Gastrocnemius medialis (tissue), 4 donors: ENCODE measurements at regions not wholly inside any gene's neighbourhood (a gene's known extent, or its start where the extent isn't known, plus 50 kb on each side); places are given as distances from the start of the nearest gene placed in this dataset.

ENCODE experiments used
- ATAC-seq, 2 donors: fragments of 150-250 bp; one replicate each; pipeline ENCODE4 v1.9.1; 2016
- DNase-seq, 2 donors: peaks; one replicate each; pipeline ENCODE4 v3.0.0-alpha.2; 2019
- H3K27ac ChIP-seq, 4 donors: fragments of 200-600 bp; sonication (generic); 1 replicate in 1 of 4; 2 replicates in 3 of 4; pipeline ENCODE4 v1.5.1; 2016 to 2018; ENCODE audit warnings: mild to moderate bottlenecking in 2 of 4, moderate library complexity in 1 of 4
- H3K27me3 ChIP-seq, 3 donors: fragments of 200-600 bp; sonication (generic) in 2 of 3; 1 replicate in 1 of 3; 2 replicates in 2 of 3; pipeline versions ENCODE4 v1.5.1 to v1.6.0; 2016 to 2019; ENCODE audit warnings: mild to moderate bottlenecking in 1 of 3, moderate library complexity in 1 of 3
- H3K36me3 ChIP-seq, 2 donors: fragments of 200-600 bp; sonication (generic) in 1 of 2; one replicate each; pipeline ENCODE4 v1.5.1; 2017 to 2018
- H3K4me1 ChIP-seq, 2 donors: fragments of 200-600 bp; sonication (generic) in 1 of 2; one replicate each; pipeline ENCODE4 v1.5.1; 2016 to 2017; ENCODE audit warnings: mild to moderate bottlenecking in 2 of 2
- H3K4me3 ChIP-seq, 4 donors: fragments of 200-600 bp; sonication (generic) in 3 of 4; 1 replicate in 1 of 4; 2 replicates in 3 of 4; pipeline ENCODE4 v1.5.1; 2016 to 2019; ENCODE audit warnings: mild to moderate bottlenecking in 2 of 4
- H3K9me3 ChIP-seq, 3 donors: fragments of 200-600 bp; sonication (generic) in 2 of 3; 1 replicate in 1 of 3; 2 replicates in 2 of 3; pipeline ENCODE4 v1.5.1; 2016 to 2019
- CTCF ChIP-seq, 5 experiments: fragments of 450-650 bp in 3 of 5; fragments of 200-600 bp in 2 of 5; sonication (generic) in 2 of 5; IDR thresholded peaks in 4 of 5; conservative IDR thresholded peaks in 1 of 5; 1 replicate in 4 of 5; 2 replicates in 1 of 5; pipeline ENCODE4 v1.5.1; 2016 to 2019; ENCODE audit warnings: antibody characterized with exemption in 5 of 5, mild to moderate bottlenecking in 3 of 5, moderate library complexity in 3 of 5
- POLR2A ChIP-seq, 2 donors: fragments of 450-650 bp; IDR thresholded peaks; one replicate each; pipeline ENCODE4 v1.6.1; 2017; ENCODE audit warnings: antibody characterized with exemption in 2 of 2, mild to moderate bottlenecking in 2 of 2, moderate library complexity in 2 of 2
- in situ Hi-C, 4 donors: fragments of 200-750 bp; cut with MboI; loops; one replicate each; pipeline versions ENCODE4 v1.15.0 to v1.8.0; 2017; ENCODE audit warnings: low sequenced_read_pairs in 4 of 4
- intact Hi-C: fragments of 100-400 bp; cut with DNase I; formaldehyde crosslinking; loops from one replicate; pipeline ENCODE4 v1.15.1; 2023; ENCODE audit warnings: low total_unique reads

GRCh38 chr20:48528346-48528745 is 299.5 kb downstream of the PREX1 start:
- TF ChIP-seq CTCF (IDR thresholded peaks at IDR 0.05 in 4 of 5, conservative IDR thresholded peaks at IDR 0.05 in 1 of 5): no peak
- TF ChIP-seq POLR2A (IDR thresholded peaks at IDR 0.05): no peak

GRCh38 chr20:48527771-48528170 is 300.0 kb downstream of the PREX1 start:
- in situ Hi-C loops (no loop called here), intact Hi-C loops (no loop called here)
- H3K9me3 ChIP-seq: no peaks in the 10 kb centered on the region
- H3K36me3 ChIP-seq: no peaks in the 10 kb centered on the region
- ATAC-seq (no peak), DNase-seq (no peak)
- H3K4me3 ChIP-seq: no peak overlapping the region
- TF ChIP-seq CTCF (IDR thresholded peaks at IDR 0.05 in 4 of 5, conservative IDR thresholded peaks at IDR 0.05 in 1 of 5) (no peak), POLR2A (IDR thresholded peaks at IDR 0.05) (no peak)
- no peak overlapping the region for H3K27ac ChIP-seq
- H3K27me3 ChIP-seq: no peaks in the 10 kb centered on the region
- H3K4me1 ChIP-seq: no peaks in the 10 kb centered on the region

More at GRCh38 chr20:48528346-48528745, 299.5 kb downstream of the PREX1 start:
- intact Hi-C loops: no loop called here
- ATAC-seq (no peak), DNase-seq (no peak)
- Histone ChIP-seq H3K9me3 (no peaks in the 10 kb centered on the region), H3K36me3 (no peaks in the 10 kb centered on the region), H3K4me3 (no peak overlapping the region), H3K27ac (no peak overlapping the region), H3K27me3 (no peaks in the 10 kb centered on the region), H3K4me1 (no peaks in the 10 kb centered on the region)
- in situ Hi-C loops: no loop called here

- Histone ChIP-seq H3K36me3 (no peaks in the 10 kb centered on the region), H3K4me3 (no peak overlapping the region), H3K9me3 (no peaks in the 10 kb centered on the region), H3K4me1 (no peaks in the 10 kb centered on the region), H3K27me3 (no peaks in the 10 kb centered on the region), H3K27ac (no peak overlapping the region)
- TF ChIP-seq POLR2A (IDR thresholded peaks at IDR 0.05) (no peak), CTCF (IDR thresholded peaks at IDR 0.05 in 4 of 5, conservative IDR thresholded peaks at IDR 0.05 in 1 of 5) (no peak)
- intact Hi-C loops (no loop called here), in situ Hi-C loops (no loop called here)
- DNase-seq (no peak), ATAC-seq (no peak)
Measured at GRCh38 chr20:48526936-48527335, 300.9 kb downstream of the PREX1 start.

GRCh38 chr20:48525400-48525799 is 302.4 kb downstream of the PREX1 start:
- Histone ChIP-seq H3K9me3 (no peaks in the 10 kb centered on the region), H3K4me1 (no peaks in the 10 kb centered on the region), H3K27ac (no peak overlapping the region), H3K4me3 (no peak overlapping the region), H3K36me3 (no peaks in the 10 kb centered on the region), H3K27me3 (no peaks in the 10 kb centered on the region)
- ATAC-seq (no peak), DNase-seq (no peak)
- in situ Hi-C loops: no loop called here
- TF ChIP-seq POLR2A (IDR thresholded peaks at IDR 0.05): no peak
- TF ChIP-seq CTCF (IDR thresholded peaks at IDR 0.05 in 4 of 5, conservative IDR thresholded peaks at IDR 0.05 in 1 of 5): no peak
- intact Hi-C loops: no loop called here

GRCh38 chr20:48524582-48524981 is 303.2 kb downstream of the PREX1 start:
- H3K4me3 ChIP-seq: no peak overlapping the region
- DNase-seq (no peak), ATAC-seq (no peak)
- in situ Hi-C loops (no loop called here), intact Hi-C loops (no loop called here)
- TF ChIP-seq POLR2A (IDR thresholded peaks at IDR 0.05): no peak
- TF ChIP-seq CTCF (IDR thresholded peaks at IDR 0.05 in 4 of 5, conservative IDR thresholded peaks at IDR 0.05 in 1 of 5): no peak
- H3K9me3 ChIP-seq: no peaks in the 10 kb centered on the region
- no peak overlapping the region for H3K27ac ChIP-seq
- no peaks in the 10 kb centered on the region for H3K27me3 ChIP-seq
- no peaks in the 10 kb centered on the region for H3K36me3 ChIP-seq
- H3K4me1 ChIP-seq: no peaks in the 10 kb centered on the region
